GM12878 (cell line): ENCODE measurements at regions not wholly inside any gene's neighbourhood (a gene's known extent, or its start where the extent isn't known, plus 50 kb on each side); places are given as distances from the start of the nearest gene placed in this dataset.
"Not testable (repeated sequence)": the region's sequence is repeated elsewhere in the genome, so short reads cannot be mapped to it uniquely, and the experiment has no call there.

Experiments
- ATAC-seq: fragments of 200-7000 bp; cut with Tn5 transposase; 3 replicates; pipeline ENCODE4 v1.9.1; 2020; ENCODE audit warnings: mild to moderate bottlenecking, moderate library complexity
- BruUV-seq: library from RNA; stranded (reverse); fragments of 400-500 nt; replicated peaks from 2 replicates; lab custom pipeline; 2021; lab: Mats Ljungman, UMichigan
- CTCF ChIA-PET: fragments of 300-600 bp; sonication (Branson Sonifier 250); formaldehyde crosslinking; extraction: SDS; loops from one replicate; lab custom pipeline; 2021; ENCODE audit warnings: inconsistent platforms; lab: Yijun Ruan, JAX
- POLR2A ChIA-PET: fragments of 350-600 bp; formaldehyde crosslinking; extraction: SDS; loops from one replicate; lab custom pipeline; 2021; ENCODE audit warnings: inconsistent platforms; lab: Charles Lee
- RAD21 ChIA-PET: fragments of 300-600 bp; sonication (Branson Sonifier 250); formaldehyde crosslinking; loops from one replicate; lab custom pipeline; 2023; ENCODE audit warnings: antibody characterized with exemption; ENCODE audit not compliant: unreplicated experiment; lab: Charles Lee
- SMC1A ChIA-PET: fragments of 300-600 bp; sonication (Branson Sonifier 250); formaldehyde crosslinking; loops from one replicate; lab custom pipeline; 2023; ENCODE audit not compliant: unreplicated experiment, uncharacterized antibody; lab: Charles Lee
- DNase-seq: peaks from one replicate; pipeline ENCODE4 v3.0.0-alpha.2; 2011; ENCODE audit warnings: low read depth, low spot score
- FAIRE-seq: peaks from 3 replicates; lab custom pipeline; 2011; peaks lifted over from hg19 to GRCh38; lab: Jason Lieb, UNC
- H2AFZ ChIP-seq: 2 replicates; pipeline ENCODE4 v1.6.0; 2011; ENCODE audit warnings: low read depth, low read length, control low read depth; ENCODE audit not compliant: control insufficient read depth
- H3K27ac ChIP-seq: 2 replicates; pipeline ENCODE4 v1.5.1; 2011; ENCODE audit warnings: control low read depth; ENCODE audit not compliant: control insufficient read depth, insufficient read depth
- H3K27me3 ChIP-seq, 2 experiments: replicated peaks in 1 of 2; 2 replicates each; pipeline versions ENCODE4 v1.6.0 to v1.6.1; 2011; ENCODE audit warnings: low read length in 1 of 2; ENCODE audit not compliant: control insufficient read depth in 2 of 2, insufficient read depth in 2 of 2
- H3K36me3 ChIP-seq, 2 experiments: 2 replicates each; pipeline ENCODE4 v1.5.1; 2011; ENCODE audit warnings: low read length in 1 of 2; ENCODE audit not compliant: control insufficient read depth in 2 of 2, insufficient read depth in 2 of 2
- H3K4me1 ChIP-seq: 2 replicates; pipeline ENCODE4 v1.6.1; 2011; ENCODE audit warnings: mild to moderate bottlenecking, low read length, moderate library complexity, mixed read lengths; ENCODE audit not compliant: control insufficient read depth, insufficient read depth
- H3K4me2 ChIP-seq: 2 replicates; pipeline ENCODE4 v1.6.0; 2011; ENCODE audit warnings: control low read depth; ENCODE audit not compliant: control insufficient read depth, insufficient read depth
- H3K4me3 ChIP-seq: fragments of 200-600 bp; sonication (generic); 2 replicates; pipeline ENCODE4 v1.5.1; 2016
- H3K79me2 ChIP-seq: 2 replicates; pipeline ENCODE4 v1.6.0; 2011; ENCODE audit warnings: low read length; ENCODE audit not compliant: control insufficient read depth, insufficient read depth
- H3K9ac ChIP-seq: 2 replicates; pipeline ENCODE4 v1.8.0; 2011; ENCODE audit warnings: low read length, control low read depth, mixed read lengths; ENCODE audit not compliant: control insufficient read depth, insufficient read depth
- H3K9me3 ChIP-seq: replicated peaks from 3 replicates; pipeline ENCODE4 v1.5.1; 2011; ENCODE audit warnings: mild to moderate bottlenecking, low read length; ENCODE audit not compliant: control insufficient read depth, insufficient read depth
- H4K20me1 ChIP-seq: 2 replicates; pipeline ENCODE4 v1.6.0; 2011; ENCODE audit not compliant: control insufficient read depth, insufficient read depth
- CREM ChIP-seq: IDR thresholded peaks from 2 replicates; pipeline ENCODE4 v1.6.1; 2014; ENCODE audit warnings: antibody characterized with exemption, low read depth
- YY1 ChIP-seq: IDR thresholded peaks from 2 replicates; pipeline ENCODE4 v1.6.1; 2011; ENCODE audit warnings: low read depth, mild to moderate bottlenecking, low read length
- WGBS: methylation state at CpG from one replicate; pipeline ENCODE4 v1.1.6; 2016; ENCODE audit warnings: low lambda C conversion rate; ENCODE audit not compliant: insufficient replicate concordance, insufficient coverage; ENCODE audit errors: missing lambda C conversion rate; 5-methylcytosine and 5-hydroxymethylcytosine counted together
- in situ Hi-C: fragments of 300-500 bp; cut with MboI; formaldehyde crosslinking; loops from 9 replicates; pipeline ENCODE4 v1.14.3; 2018; ENCODE audit warnings: mixed read lengths
- intact Hi-C: fragments of 100-400 bp; cut with micrococcal nuclease; formaldehyde crosslinking; loops from one replicate; pipeline ENCODE4 v1.14.2; 2022; ENCODE audit not compliant: unreplicated experiment

DNA sequence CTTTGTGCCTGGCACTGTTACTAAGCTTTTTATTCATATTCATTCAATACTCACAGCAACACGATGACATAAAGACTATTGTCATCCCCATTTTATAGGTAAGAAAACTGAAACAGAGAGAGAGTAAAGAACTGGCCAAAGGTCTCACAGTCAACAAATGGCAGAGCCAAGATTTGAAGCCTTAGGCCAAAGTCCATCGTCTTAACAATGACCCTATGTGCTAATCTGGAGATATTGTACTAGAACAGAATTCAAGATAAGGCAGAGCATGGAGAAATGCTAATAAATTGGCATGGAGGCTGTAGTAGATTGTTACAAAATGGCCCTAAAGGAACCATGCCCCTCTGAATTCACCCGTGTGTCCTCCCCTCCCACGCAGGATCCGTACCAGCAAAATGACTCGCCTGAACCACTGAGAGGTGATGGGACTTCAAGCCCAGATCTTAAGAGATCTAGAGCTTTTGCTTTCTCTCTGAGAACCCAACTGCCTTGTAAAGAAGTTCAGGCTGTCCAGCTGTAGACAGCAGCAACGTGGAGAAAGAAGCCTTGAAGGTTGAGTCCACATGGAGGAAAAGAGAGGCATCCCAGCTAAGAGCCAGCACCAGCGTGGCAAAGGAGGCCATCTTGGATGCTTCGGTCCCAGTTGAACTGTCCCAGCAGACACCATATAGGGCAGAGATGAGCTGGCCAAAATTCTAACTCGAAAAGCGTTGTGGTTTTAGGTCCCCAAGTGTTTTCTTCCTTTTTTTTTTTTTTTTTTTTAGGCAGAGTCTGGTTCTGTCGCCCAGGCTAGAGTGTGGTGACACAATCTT lies 52.8 kb upstream of the RBM47 start:
- ChIA-PET SMC1A (interaction anchor here (0.9 to 4.2 kb wide), 9 partner anchors 9 to 200 kb away, joined by 3 to 16 read pairs (median 4); no protein-coding TSS in a partner anchor), POLR2A (interaction anchor here (0.6 to 1.5 kb wide), 5 partner anchors 41 to 1936 kb away, joined by 3 to 5 read pairs (median 4); no protein-coding TSS in a partner anchor), RAD21 (interaction anchor here (0.7 to 1.6 kb wide), 3 partner anchors 9 to 36 kb away, joined by 5 to 8 read pairs (median 5); no protein-coding TSS in a partner anchor), CTCF (interaction anchor here (1.0 to 3.0 kb wide), 5 partner anchors 9 to 37 kb away, joined by 3 to 11 read pairs (median 4); no protein-coding TSS in a partner anchor)
- FAIRE-seq: peak; percentile 7
- no peak overlapping the region for H3K4me3 ChIP-seq
- intact Hi-C loops: no loop called here
- peaks cover 5% of the 10 kb centered on the region for H3K4me1 ChIP-seq
- no peak overlapping the region for H3K4me2 ChIP-seq
- no peaks in the 10 kb centered on the region for H3K36me3 ChIP-seq
- H2AFZ ChIP-seq: peak overlapping the region; percentile 9
- WGBS: 52% methylated on average over 11 of the region's 12 CpGs
- DNase-seq: no peak
- H3K9ac ChIP-seq: no peak overlapping the region
- no peak for ATAC-seq
- no TSS peak for BruUV-seq
- in situ Hi-C loops: no loop called here
- H3K79me2 ChIP-seq: no peaks in the 10 kb centered on the region
- no peak overlapping the region for H3K27ac ChIP-seq
- no peaks in the 10 kb centered on the region for H3K9me3 ChIP-seq
- no peaks in the 10 kb centered on the region for H3K27me3 ChIP-seq
- H4K20me1 ChIP-seq: no peaks in the 10 kb centered on the region
- TF ChIP-seq CREM (no peak), YY1 (peak; percentile 77)

DNA sequence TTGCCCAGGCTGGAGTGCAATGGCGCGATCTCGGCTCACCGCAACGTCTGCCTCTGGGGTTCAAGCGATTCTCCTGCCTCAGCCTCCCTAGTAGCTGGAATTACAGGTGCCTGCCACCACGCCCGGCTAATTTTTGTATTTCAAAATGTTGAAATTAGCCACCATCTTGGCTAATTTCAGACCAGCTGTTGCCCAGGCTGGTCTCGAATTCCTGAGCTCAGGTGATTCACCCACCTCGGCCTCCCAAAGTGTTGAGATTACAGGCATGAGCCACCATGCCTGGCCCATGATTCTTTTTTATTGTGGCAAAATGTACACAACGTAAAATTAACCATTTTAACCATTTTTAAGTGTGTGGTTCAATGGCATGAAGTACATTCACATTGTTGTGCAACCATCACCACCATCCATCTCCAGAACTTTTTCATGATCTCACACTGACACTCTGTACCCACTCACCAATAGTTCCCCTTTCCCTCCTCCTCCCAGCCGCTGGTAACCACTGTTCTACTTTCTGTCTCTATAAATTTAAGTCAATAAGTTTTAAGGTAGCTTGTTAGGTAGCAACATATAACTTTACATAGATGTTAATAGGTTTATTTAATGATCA lies 54.0 kb upstream of the RBM47 start:
- H3K27ac ChIP-seq, H3K27me3 ChIP-seq, H3K79me2 ChIP-seq, H3K9me3 ChIP-seq, H3K4me3 ChIP-seq, DNase-seq, H4K20me1 ChIP-seq, H3K4me1 ChIP-seq, in situ Hi-C loops, H3K36me3 ChIP-seq, FAIRE-seq, BruUV-seq, H3K9ac ChIP-seq, H3K4me2 ChIP-seq, H2AFZ ChIP-seq, intact Hi-C loops: not testable (repeated sequence)
- ChIA-PET SMC1A (interaction anchor here (1.4 to 4.2 kb wide), 5 partner anchors 9 to 35 kb away, joined by 4 to 16 read pairs (median 4); no protein-coding TSS in a partner anchor), POLR2A (interaction anchor here (0.5 to 0.7 kb wide), 3 partner anchors 40 to 787 kb away, joined by 3 to 5 read pairs (median 5); no protein-coding TSS in a partner anchor), RAD21 (interaction anchor here (0.6 to 1.6 kb wide), 6 partner anchors 8 to 374 kb away, joined by 3 to 6 read pairs (median 5); no protein-coding TSS in a partner anchor), CTCF (interaction anchor here (1.0 to 3.0 kb wide), 3 partner anchors 10 to 52 kb away, joined by 3 to 11 read pairs (median 3); no protein-coding TSS in a partner anchor)
- WGBS: 91% methylated on average over 12 of the region's 12 CpGs
- ATAC-seq: peak; percentile 57
